PC-3 (cell line): ENCODE measurements at regions not wholly inside any gene's neighbourhood (a gene's known extent, or its start where the extent isn't known, plus 50 kb on each side); places are given as distances from the start of the nearest gene placed in this dataset.

Experiments used
- ATAC-seq: fragments of 200-7000 bp; cut with Tn5 transposase; 2 replicates; pipeline ENCODE4 v1.9.1; 2020; ENCODE audit warnings: mild to moderate bottlenecking, moderate library complexity
- BruUV-seq: library from RNA; stranded (reverse); fragments of 400-500 nt; replicated peaks from 2 replicates; lab custom pipeline; 2021; lab: Mats Ljungman, UMichigan
- CTCF ChIA-PET: fragments of 300-600 bp; sonication (Branson Sonifier 250); formaldehyde crosslinking; loops from one replicate; lab custom pipeline; 2022; ENCODE audit warnings: antibody characterized with exemption; lab: Charles Lee
- POLR2A ChIA-PET: fragments of 300-600 bp; sonication (Branson Sonifier 250); formaldehyde crosslinking; loops from one replicate; lab custom pipeline; 2022; ENCODE audit warnings: antibody characterized with exemption; ENCODE audit not compliant: unreplicated experiment; lab: Charles Lee
- DNase-seq: peaks from one replicate; pipeline ENCODE4 v3.0.0-alpha.2; 2015
- H2AFZ ChIP-seq: fragments of 300-600 bp; sonication (generic); 2 replicates; pipeline ENCODE4 v1.6.0; 2016; ENCODE audit warnings: antibody characterized with exemption, low read length
- H3F3A ChIP-seq: fragments of 300-600 bp; sonication (generic); one replicate; pipeline ENCODE4 v1.6.0; 2017; ENCODE audit warnings: antibody characterized with exemption, low read length, control low read depth, mild to moderate bottlenecking; ENCODE audit not compliant: unreplicated experiment
- H3K27ac ChIP-seq: fragments of 300-600 bp; sonication (generic); 2 replicates; pipeline ENCODE4 v1.5.1; 2016; ENCODE audit warnings: mild to moderate bottlenecking, low read length
- H3K27me3 ChIP-seq: fragments of 300-600 bp; sonication (generic); 2 replicates; pipeline ENCODE4 v1.6.1; 2016; ENCODE audit warnings: low read length, mixed read lengths
- H3K36me3 ChIP-seq: fragments of 300-600 bp; sonication (generic); 2 replicates; pipeline ENCODE4 v1.6.1; 2016; ENCODE audit warnings: low read depth, mixed run types, low read length, mixed read lengths
- H3K4me1 ChIP-seq: fragments of 300-600 bp; sonication (generic); 2 replicates; pipeline ENCODE4 v1.5.1; 2016; ENCODE audit warnings: low read length; ENCODE audit not compliant: insufficient read depth
- H3K4me2 ChIP-seq: fragments of 300-600 bp; sonication (generic); 2 replicates; pipeline ENCODE4 v1.6.0; 2016; ENCODE audit warnings: low read length
- H3K4me3 ChIP-seq: fragments of 300-600 bp; sonication (generic); 2 replicates; pipeline ENCODE4 v1.5.1; 2016; ENCODE audit warnings: mild to moderate bottlenecking, low read length, mixed read lengths
- H3K79me2 ChIP-seq: fragments of 300-600 bp; sonication (generic); 2 replicates; pipeline ENCODE4 v1.6.1; 2017; ENCODE audit warnings: low read length, mixed read lengths
- H3K9ac ChIP-seq: fragments of 300-600 bp; sonication (generic); 2 replicates; pipeline ENCODE4 v1.6.0; 2016; ENCODE audit warnings: mild to moderate bottlenecking, low read length
- H3K9me2 ChIP-seq: fragments of 300-600 bp; sonication (generic); replicated peaks from 2 replicates; pipeline ENCODE4 v1.6.1; 2016; ENCODE audit warnings: mixed run types, low read length, mixed read lengths
- H3K9me3 ChIP-seq: fragments of 300-600 bp; sonication (generic); 2 replicates; pipeline ENCODE4 v1.6.1; 2016; ENCODE audit warnings: low read length, mixed read lengths
- H4K20me1 ChIP-seq: fragments of 300-600 bp; sonication (generic); 2 replicates; pipeline ENCODE4 v1.6.1; 2016; ENCODE audit warnings: low read length, mixed read lengths
- CTCF ChIP-seq: fragments of 300-600 bp; sonication (generic); conservative IDR thresholded peaks from 2 replicates; pipeline ENCODE4 v1.5.1; 2017; ENCODE audit warnings: antibody characterized with exemption, low read depth, mild to moderate bottlenecking, low read length
- EZH2 ChIP-seq: fragments of 300-600 bp; sonication (generic); IDR thresholded peaks from one replicate; pipeline ENCODE4 v1.6.1; 2017; ENCODE audit warnings: antibody characterized with exemption, mild to moderate bottlenecking, low read length; ENCODE audit not compliant: unreplicated experiment
- EZH2phosphoT487 ChIP-seq: fragments of 300-600 bp; sonication (generic); IDR thresholded peaks from 2 replicates; pipeline ENCODE4 v1.6.1; 2018; ENCODE audit warnings: mild to moderate bottlenecking, antibody characterized with exemption, low read length, borderline replicate concordance
- intact Hi-C: fragments of 100-400 bp; cut with micrococcal nuclease; formaldehyde crosslinking; loops from 2 replicates; pipeline ENCODE4 v1.9.0; 2023

GRCh38 chr7:20013536-20013935 is 203.6 kb downstream of the MACC1 start:
- BruUV-seq, result no TSS peak
- ATAC-seq, result no peak
- Histone ChIP-seq H3F3A (no peaks in the 10 kb centered on the region), H3K27ac (no peak overlapping the region), H2AFZ (no peak overlapping the region), H3K9ac (no peak overlapping the region), H3K79me2 (no peaks in the 10 kb centered on the region), H4K20me1 (no peaks in the 10 kb centered on the region), H3K9me3 (no peaks in the 10 kb centered on the region), H3K36me3 (no peaks in the 10 kb centered on the region), H3K9me2 (no peaks in the 10 kb centered on the region), H3K27me3 (no peaks in the 10 kb centered on the region), H3K4me2 (no peak overlapping the region), H3K4me3 (no peak overlapping the region), H3K4me1 (peaks cover 5% of the 10 kb centered on the region; the same call in 1 of the 2 replicates)
- ChIA-PET POLR2A (no interaction called here), CTCF (no interaction called here)
- TF ChIP-seq CTCF (no peak), EZH2 (no peak), EZH2phosphoT487 (no peak)
- intact Hi-C loops, result loop anchor here (2.0 kb wide), 1 partner anchor 17 kb away; no protein-coding TSS in a partner anchor
- no peak for DNase-seq

- Histone ChIP-seq H3K9ac (no peak overlapping the region), H4K20me1 (no peaks in the 10 kb centered on the region), H3K9me2 (no peaks in the 10 kb centered on the region), H3K36me3 (no peaks in the 10 kb centered on the region), H3K4me2 (no peak overlapping the region), H3F3A (no peaks in the 10 kb centered on the region), H2AFZ (no peak overlapping the region), H3K27me3 (no peaks in the 10 kb centered on the region), H3K79me2 (no peaks in the 10 kb centered on the region), H3K27ac (no peak overlapping the region), H3K9me3 (no peaks in the 10 kb centered on the region), H3K4me3 (no peak overlapping the region), H3K4me1 (peaks cover 5% of the 10 kb centered on the region; the same call in 1 of the 2 replicates)
- intact Hi-C loops, result loop anchor here (2.0 kb wide), 1 partner anchor 19 kb away; no protein-coding TSS in a partner anchor
- no TSS peak for BruUV-seq
- TF ChIP-seq CTCF (no peak), EZH2 (no peak), EZH2phosphoT487 (no peak)
- CTCF ChIA-PET, result no interaction called here
- POLR2A ChIA-PET, result no interaction called here
- DNase-seq (no peak), ATAC-seq (no peak)
Measured at GRCh38 chr7:20012100-20012499, 205.1 kb downstream of the MACC1 start.

GRCh38 chr7:20010877-20011276 is 206.3 kb downstream of the MACC1 start:
- no peaks in the 10 kb centered on the region for H3K27me3 ChIP-seq
- H3K4me1 ChIP-seq, result no peaks in the 10 kb centered on the region; the same call in 1 of the 2 replicates
- intact Hi-C loops, result no loop called here
- ATAC-seq (no peak), DNase-seq (no peak)
- no peak overlapping the region for H3K27ac ChIP-seq
- no peak overlapping the region for H2AFZ ChIP-seq
- no peaks in the 10 kb centered on the region for H3K9me2 ChIP-seq
- H3F3A ChIP-seq, result no peaks in the 10 kb centered on the region
- H3K36me3 ChIP-seq, result no peaks in the 10 kb centered on the region
- no peak overlapping the region for H3K4me3 ChIP-seq
- H4K20me1 ChIP-seq, result no peaks in the 10 kb centered on the region
- no peaks in the 10 kb centered on the region for H3K9me3 ChIP-seq
- no TSS peak for BruUV-seq
- no peaks in the 10 kb centered on the region for H3K79me2 ChIP-seq
- ChIA-PET CTCF (no interaction called here), POLR2A (interaction anchor here (0.7 kb wide), 1 partner anchor 175 kb away, joined by 3 read pairs; no protein-coding TSS in a partner anchor)
- no peak overlapping the region for H3K9ac ChIP-seq
- H3K4me2 ChIP-seq, result no peak overlapping the region
- TF ChIP-seq EZH2phosphoT487 (no peak), CTCF (no peak)
